Neuronal stem cell (in vitro differentiated cells): ENCODE measurements at regions not wholly inside any gene's neighbourhood (a gene's known extent, or its start where the extent isn't known, plus 50 kb on each side); places are given as distances from the start of the nearest gene placed in this dataset.

ENCODE experiments used
- DNase-seq: peaks from one replicate; pipeline ENCODE4 v3.0.0-alpha.2; 2013; ENCODE audit warnings: low spot score
- H2AFZ ChIP-seq: one replicate; pipeline ENCODE4 v1.6.1; 2013; ENCODE audit warnings: mild to moderate bottlenecking, low read length, inconsistent platforms
- H2AK5ac ChIP-seq: 2 replicates; pipeline ENCODE4 v1.6.1; 2013; ENCODE audit warnings: low read depth, mild to moderate bottlenecking, inconsistent platforms, low read length, moderate library complexity, mixed read lengths
- H2BK120ac ChIP-seq: 2 replicates; pipeline ENCODE4 v1.6.1; 2013; ENCODE audit warnings: low read depth, mild to moderate bottlenecking, inconsistent platforms, low read length, moderate library complexity, mixed read lengths
- H2BK12ac ChIP-seq: one replicate; pipeline ENCODE4 v1.6.1; 2013; ENCODE audit warnings: low read length, inconsistent platforms
- H2BK15ac ChIP-seq: 2 replicates; pipeline ENCODE4 v1.6.1; 2013; ENCODE audit warnings: mild to moderate bottlenecking, low read length, inconsistent platforms, mixed read lengths
- H2BK5ac ChIP-seq: one replicate; pipeline ENCODE4 v1.6.1; 2013; ENCODE audit warnings: inconsistent platforms, mild to moderate bottlenecking, low read length, moderate library complexity
- H3K14ac ChIP-seq: one replicate; pipeline ENCODE4 v1.6.1; 2013; ENCODE audit warnings: low read length, inconsistent platforms
- H3K18ac ChIP-seq: 2 replicates; pipeline ENCODE4 v1.6.1; 2013; ENCODE audit warnings: low read length, inconsistent platforms
- H3K23ac ChIP-seq: 2 replicates; pipeline ENCODE4 v1.6.1; 2013; ENCODE audit warnings: low read depth, mild to moderate bottlenecking, mixed read lengths, low read length, inconsistent platforms; ENCODE audit not compliant: poor library complexity
- H3K27ac ChIP-seq: replicated peaks from 3 replicates; pipeline ENCODE4 v1.5.1; 2013; ENCODE audit warnings: low read length, inconsistent platforms
- H3K27me3 ChIP-seq, 3 experiments: 2 replicates each; pipeline ENCODE4 v1.6.1; 2013; ENCODE audit warnings: low read length in 3 of 3, mild to moderate bottlenecking in 2 of 3, inconsistent platforms in 1 of 3, low read depth in 1 of 3, mixed read lengths in 1 of 3, moderate library complexity in 1 of 3; ENCODE audit not compliant: control insufficient read depth in 3 of 3, insufficient read depth in 3 of 3
- H3K36me3 ChIP-seq, 2 donors: replicated peaks in 1 of 2; 2 replicates each; pipeline ENCODE4 v1.6.1; 2013; ENCODE audit warnings: low read length in 2 of 2; ENCODE audit not compliant: control insufficient read depth in 2 of 2, insufficient read depth in 2 of 2
- H3K4ac ChIP-seq: 2 replicates; pipeline ENCODE4 v1.6.1; 2013; ENCODE audit warnings: inconsistent platforms, mild to moderate bottlenecking, low read length, moderate library complexity
- H3K4me1 ChIP-seq, 2 donors: 1 replicate in 1 of 2; 2 replicates in 1 of 2; pipeline ENCODE4 v1.6.1; 2013; ENCODE audit warnings: low read length in 2 of 2, low read depth in 1 of 2; ENCODE audit not compliant: control insufficient read depth in 2 of 2, insufficient read depth in 1 of 2
- H3K4me2 ChIP-seq: one replicate; pipeline ENCODE4 v1.6.1; 2013; ENCODE audit warnings: mild to moderate bottlenecking, low read length, inconsistent platforms; ENCODE audit not compliant: insufficient read depth, poor library complexity, severe bottlenecking
- H3K4me3 ChIP-seq, 2 donors: 2 replicates each; pipeline ENCODE4 v1.5.1; 2013; ENCODE audit warnings: low read length in 2 of 2, mild to moderate bottlenecking in 2 of 2, inconsistent platforms in 1 of 2, moderate library complexity in 1 of 2
- H3K79me1 ChIP-seq: one replicate; pipeline ENCODE4 v1.6.1; 2013; ENCODE audit warnings: low read depth, mild to moderate bottlenecking, inconsistent platforms, low read length, moderate library complexity
- H3K9ac ChIP-seq: one replicate; pipeline ENCODE4 v1.6.1; 2013; ENCODE audit warnings: mild to moderate bottlenecking, low read depth, low read length, inconsistent platforms; ENCODE audit not compliant: poor library complexity
- H3K9me3 ChIP-seq, 2 donors: replicated peaks in 1 of 2; 2 replicates each; pipeline versions ENCODE3 to v1.6.1; 2013; ENCODE audit warnings: low read length in 2 of 2, mild to moderate bottlenecking in 2 of 2, inconsistent platforms in 1 of 2, low read depth in 1 of 2, mixed read lengths in 1 of 2, moderate library complexity in 1 of 2; ENCODE audit not compliant: control insufficient read depth in 2 of 2, insufficient read depth in 1 of 2
- H4K8ac ChIP-seq: one replicate; pipeline ENCODE4 v1.6.1; 2013; ENCODE audit warnings: low read depth, mild to moderate bottlenecking, inconsistent platforms, low read length, moderate library complexity
- H4K91ac ChIP-seq: one replicate; pipeline ENCODE4 v1.6.1; 2013; ENCODE audit warnings: low read length, low read depth, mild to moderate bottlenecking, inconsistent platforms; ENCODE audit not compliant: poor library complexity
- WGBS, 2 donors: extraction: QIAGEN DNeasy Blood & Tissue Kit; methylation state at CpG; one replicate each; pipeline ENCODE4 v1.1.7; 2013; ENCODE audit warnings: missing lambda C conversion rate in 2 of 2, mixed read lengths in 1 of 2; ENCODE audit not compliant: insufficient read length in 2 of 2, insufficient replicate concordance in 1 of 2; ENCODE audit errors: extremely low coverage in 2 of 2; 5-methylcytosine and 5-hydroxymethylcytosine counted together

DNA sequence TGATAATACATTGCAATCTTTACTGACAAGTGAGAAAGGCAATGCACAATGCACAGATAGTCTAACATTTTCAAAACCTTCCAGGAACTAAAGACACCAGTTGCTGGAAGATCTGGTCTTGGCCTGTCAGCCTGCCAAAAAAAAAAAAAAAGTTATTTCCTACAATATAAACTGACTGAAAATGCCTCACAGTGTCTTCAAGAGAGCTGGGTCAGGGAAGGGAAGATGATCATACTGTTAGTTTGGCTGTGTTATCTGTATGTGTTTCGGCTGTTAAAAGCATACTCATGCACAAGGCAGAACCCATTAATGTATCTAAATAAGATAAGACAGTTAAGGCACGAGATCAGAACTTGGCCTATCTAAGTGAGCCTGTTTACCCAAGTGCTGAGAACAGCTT lies 673.4 kb downstream of the MECOM start:
- no peak overlapping the region for H2BK12ac ChIP-seq
- no peak overlapping the region for H2BK5ac ChIP-seq

GRCh38 chr3:168989396-168989795 lies 674.1 kb downstream of the MECOM start:
- no peak overlapping the region for H3K14ac ChIP-seq
- H3K27ac ChIP-seq, result no peak overlapping the region
- no peak overlapping the region for H3K18ac ChIP-seq
- H4K8ac ChIP-seq, result no peak overlapping the region
- no peak overlapping the region for H3K4ac ChIP-seq
- no peaks in the 10 kb centered on the region for H3K9me3 ChIP-seq
- H3K4me1 ChIP-seq, result no peaks in the 10 kb centered on the region
- H2BK5ac ChIP-seq, result no peak overlapping the region
- no peak overlapping the region for H4K91ac ChIP-seq
- H3K23ac ChIP-seq, result no peak overlapping the region
- DNase-seq, result no peak
- H2AFZ ChIP-seq, result no peak overlapping the region
- no peak overlapping the region for H3K9ac ChIP-seq
- H2BK120ac ChIP-seq, result no peak overlapping the region
- H2AK5ac ChIP-seq, result no peak overlapping the region
- H3K27me3 ChIP-seq, result no peaks in the 10 kb centered on the region
- H3K79me1 ChIP-seq, result no peaks in the 10 kb centered on the region
- H2BK15ac ChIP-seq, result no peak overlapping the region
- no CpG with 5 or more reads among the region's 5 CpGs for WGBS, 2 donors
- H3K36me3 ChIP-seq, result no peaks in the 10 kb centered on the region
- no peak overlapping the region for H3K4me3 ChIP-seq
- no peak overlapping the region for H3K4me2 ChIP-seq
- H2BK12ac ChIP-seq, result no peak overlapping the region

More for the DNA sequence above, 673.4 kb downstream of the MECOM start:
- no peaks in the 10 kb centered on the region for H3K79me1 ChIP-seq
- H2AK5ac ChIP-seq, result no peak overlapping the region
- no peak overlapping the region for H3K4ac ChIP-seq
- H3K9me3 ChIP-seq, result no peaks in the 10 kb centered on the region
- H2BK15ac ChIP-seq, result no peak overlapping the region
- H2AFZ ChIP-seq, result peak overlapping the region; percentile 5
- no peak overlapping the region for H3K27ac ChIP-seq
- H3K9ac ChIP-seq, result no peak overlapping the region
- H3K23ac ChIP-seq, result no peak overlapping the region
- H3K4me2 ChIP-seq, result no peak overlapping the region
- WGBS, 2 donors, result no CpG with 5 or more reads among the region's 2 CpGs
- no peak overlapping the region for H4K8ac ChIP-seq
- H4K91ac ChIP-seq, result no peak overlapping the region
- H3K18ac ChIP-seq, result no peak overlapping the region
- no peaks in the 10 kb centered on the region for H3K27me3 ChIP-seq
- H3K36me3 ChIP-seq, result no peaks in the 10 kb centered on the region
- no peak overlapping the region for H2BK120ac ChIP-seq
- H3K14ac ChIP-seq, result no peak overlapping the region
- H3K4me1 ChIP-seq, result no peaks in the 10 kb centered on the region
- H3K4me3 ChIP-seq, result no peak overlapping the region
- DNase-seq, result no peak

- no peak overlapping the region for H3K23ac ChIP-seq
- H3K4ac ChIP-seq, result no peak overlapping the region
- no peaks in the 10 kb centered on the region for H3K9me3 ChIP-seq
- H2AK5ac ChIP-seq, result no peak overlapping the region
- H2BK5ac ChIP-seq, result no peak overlapping the region
- no peak overlapping the region for H3K27ac ChIP-seq
- no peaks in the 10 kb centered on the region for H3K4me1 ChIP-seq
- no peaks in the 10 kb centered on the region for H3K79me1 ChIP-seq
- no peaks in the 10 kb centered on the region for H3K36me3 ChIP-seq
- H3K18ac ChIP-seq, result no peak overlapping the region
- no peak overlapping the region for H3K14ac ChIP-seq
- no peak for DNase-seq
- no peak overlapping the region for H4K8ac ChIP-seq
- H3K4me3 ChIP-seq, result no peak overlapping the region
- H2AFZ ChIP-seq, result no peak overlapping the region
- H2BK12ac ChIP-seq, result no peak overlapping the region
- no peak overlapping the region for H3K4me2 ChIP-seq
- H4K91ac ChIP-seq, result no peak overlapping the region
- H2BK15ac ChIP-seq, result no peak overlapping the region
- H3K9ac ChIP-seq, result no peak overlapping the region
- WGBS, 2 donors, result no CpG with 5 or more reads among the region's 1 CpG
- H2BK120ac ChIP-seq, result no peak overlapping the region
- H3K27me3 ChIP-seq, result no peaks in the 10 kb centered on the region
Observed at GRCh38 chr3:168988853-168989252, 674.7 kb downstream of the MECOM start.

DNA sequence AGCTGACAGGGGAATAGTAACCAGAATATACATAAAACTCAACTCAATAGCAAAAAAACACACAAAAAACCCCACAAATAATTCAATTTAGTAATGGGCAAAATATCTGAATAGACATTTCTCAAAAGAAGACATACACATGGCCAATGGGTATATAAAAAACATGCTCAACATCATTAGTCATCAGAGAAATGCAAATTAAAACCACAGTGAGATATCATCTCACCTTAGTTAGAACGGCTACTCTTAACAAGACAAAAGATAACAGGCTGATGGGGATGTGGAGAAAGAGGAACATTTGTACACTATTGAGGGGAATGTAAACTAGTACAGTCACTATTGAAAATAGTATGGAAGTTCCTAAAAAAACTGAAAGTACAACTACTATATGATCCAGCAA lies 678.6 kb downstream of the MECOM start:
- Histone ChIP-seq H3K14ac (no peak overlapping the region), H3K23ac (no peak overlapping the region), H3K9me3 (no peaks in the 10 kb centered on the region), H4K91ac (no peak overlapping the region), H3K4ac (no peak overlapping the region), H2BK12ac (no peak overlapping the region), H3K18ac (no peak overlapping the region), H3K4me3 (no peak overlapping the region), H2AFZ (no peak overlapping the region), H2BK120ac (no peak overlapping the region), H3K4me2 (no peak overlapping the region), H2BK5ac (no peak overlapping the region), H3K27me3 (no peaks in the 10 kb centered on the region), H3K9ac (no peak overlapping the region), H3K36me3 (no peaks in the 10 kb centered on the region), H2AK5ac (no peak overlapping the region), H4K8ac (no peak overlapping the region), H2BK15ac (no peak overlapping the region), H3K4me1 (no peaks in the 10 kb centered on the region), H3K27ac (no peak overlapping the region), H3K79me1 (no peaks in the 10 kb centered on the region)
- WGBS, 2 donors, result no CpG with 5 or more reads among the region's 1 CpG
- no peak for DNase-seq
